Neural cell (in vitro differentiated cells): ENCODE measurements at regions not wholly inside any gene's neighbourhood (a gene's known extent, or its start where the extent isn't known, plus 50 kb on each side); places are given as distances from the start of the nearest gene placed in this dataset.

Experiments used
- EP300 ChIP-seq: fragments of 450-650 bp; conservative IDR thresholded peaks from 2 replicates; pipeline ENCODE4 v1.6.1; 2014; ENCODE audit warnings: antibody characterized with exemption, mild to moderate bottlenecking, moderate library complexity; ENCODE audit not compliant: poor library complexity, severe bottlenecking
- EZH2 ChIP-seq: fragments of 200-600, 300-800 bp; shearing (Covaris generic), sonication (generic); IDR thresholded peaks from 2 replicates; pipeline ENCODE4 v1.6.1; 2014; ENCODE audit warnings: antibody characterized with exemption, low read length, borderline replicate concordance, mild to moderate bottlenecking; ENCODE audit not compliant: insufficient read depth, poor library complexity, severe bottlenecking
- MXI1 ChIP-seq: fragments of 450-650 bp; conservative IDR thresholded peaks from 2 replicates; pipeline ENCODE4 v1.6.1; 2014; ENCODE audit warnings: antibody characterized with exemption, mild to moderate bottlenecking; ENCODE audit not compliant: poor library complexity, severe bottlenecking
- POLR2AphosphoS5 ChIP-seq: IDR thresholded peaks from 2 replicates; pipeline ENCODE4 v1.6.1; 2012
- RAD21 ChIP-seq: fragments of 450-650 bp; conservative IDR thresholded peaks from 2 replicates; pipeline ENCODE4 v1.6.1; 2014; ENCODE audit warnings: antibody characterized with exemption, mild to moderate bottlenecking, moderate library complexity
- REST ChIP-seq: IDR thresholded peaks from 2 replicates; pipeline ENCODE4 v1.6.1; 2012; ENCODE audit warnings: borderline replicate concordance
- SMC3 ChIP-seq: fragments of 450-650 bp; conservative IDR thresholded peaks from 2 replicates; pipeline ENCODE4 v1.6.1; 2014; ENCODE audit warnings: antibody characterized with exemption, mild to moderate bottlenecking, moderate library complexity; ENCODE audit not compliant: poor library complexity
- TAF1 ChIP-seq: IDR thresholded peaks from 2 replicates; pipeline ENCODE4 v1.6.1; 2012; ENCODE audit warnings: low read depth
- TF ChIP-seq, protein P1 (sequence below): fragments of 450-650 bp; IDR thresholded peaks from 2 replicates; pipeline ENCODE4 v1.5.1; 2014; ENCODE audit warnings: antibody characterized with exemption, mild to moderate bottlenecking, moderate library complexity; ENCODE audit not compliant: poor library complexity, severe bottlenecking

GRCh38 chr4:43547561-43547960 lies 655.0 kb downstream of the GRXCR1 start:
- TF ChIP-seq, protein P1, sequence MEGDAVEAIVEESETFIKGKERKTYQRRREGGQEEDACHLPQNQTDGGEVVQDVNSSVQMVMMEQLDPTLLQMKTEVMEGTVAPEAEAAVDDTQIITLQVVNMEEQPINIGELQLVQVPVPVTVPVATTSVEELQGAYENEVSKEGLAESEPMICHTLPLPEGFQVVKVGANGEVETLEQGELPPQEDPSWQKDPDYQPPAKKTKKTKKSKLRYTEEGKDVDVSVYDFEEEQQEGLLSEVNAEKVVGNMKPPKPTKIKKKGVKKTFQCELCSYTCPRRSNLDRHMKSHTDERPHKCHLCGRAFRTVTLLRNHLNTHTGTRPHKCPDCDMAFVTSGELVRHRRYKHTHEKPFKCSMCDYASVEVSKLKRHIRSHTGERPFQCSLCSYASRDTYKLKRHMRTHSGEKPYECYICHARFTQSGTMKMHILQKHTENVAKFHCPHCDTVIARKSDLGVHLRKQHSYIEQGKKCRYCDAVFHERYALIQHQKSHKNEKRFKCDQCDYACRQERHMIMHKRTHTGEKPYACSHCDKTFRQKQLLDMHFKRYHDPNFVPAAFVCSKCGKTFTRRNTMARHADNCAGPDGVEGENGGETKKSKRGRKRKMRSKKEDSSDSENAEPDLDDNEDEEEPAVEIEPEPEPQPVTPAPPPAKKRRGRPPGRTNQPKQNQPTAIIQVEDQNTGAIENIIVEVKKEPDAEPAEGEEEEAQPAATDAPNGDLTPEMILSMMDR = no peak
- TF ChIP-seq TAF1 (no peak), SMC3 (no peak), POLR2AphosphoS5 (no peak), RAD21 (no peak), EZH2 (no peak), REST (no peak), EP300 (no peak), MXI1 (no peak)
